AG09309 (cell line): ENCODE measurements at regions not wholly inside any gene's neighbourhood (a gene's known extent, or its start where the extent isn't known, plus 50 kb on each side); places are given as distances from the start of the nearest gene placed in this dataset.

Source experiments
- DNase-seq: peaks from one replicate; pipeline ENCODE4 v3.0.0-alpha.2; 2010; ENCODE audit warnings: low read depth
- H3K4me3 ChIP-seq: 2 replicates; pipeline ENCODE4 v1.5.1; 2011; ENCODE audit warnings: mild to moderate bottlenecking, low read depth, low read length, moderate library complexity; ENCODE audit not compliant: control insufficient read depth
- TF ChIP-seq, protein P1 (sequence below): IDR thresholded peaks from 2 replicates; pipeline ENCODE4 v1.5.1; 2011; ENCODE audit warnings: mild to moderate bottlenecking, low read depth, low read length, inconsistent platforms; ENCODE audit not compliant: insufficient read depth, control insufficient read depth; ENCODE audit errors: missing control alignments

DNA sequence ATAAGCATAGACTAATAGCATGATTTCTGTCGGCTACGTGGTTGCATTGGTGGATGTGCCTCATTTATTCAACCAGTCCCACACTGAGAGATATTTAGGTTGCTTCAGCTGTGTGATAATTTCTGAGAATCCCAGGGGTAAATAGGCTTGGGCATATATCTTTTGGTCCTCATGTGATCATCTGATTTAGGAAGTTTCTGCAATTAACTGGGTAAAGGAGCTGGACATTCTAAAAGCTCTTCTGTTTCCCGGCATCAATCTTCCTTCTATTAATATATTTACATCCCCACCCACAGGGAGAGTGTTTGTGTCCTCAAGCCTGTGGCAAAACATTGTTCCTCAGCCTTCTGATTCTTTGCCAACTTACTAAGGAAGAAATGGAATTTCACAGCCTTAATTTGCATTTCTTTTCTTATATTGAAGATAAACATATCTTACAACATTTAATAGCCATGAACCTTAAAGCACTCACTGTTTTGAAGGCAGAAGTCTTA is 431.6 kb downstream of the RFC3 start:
- DNase-seq = no peak
- TF ChIP-seq, protein P1, sequence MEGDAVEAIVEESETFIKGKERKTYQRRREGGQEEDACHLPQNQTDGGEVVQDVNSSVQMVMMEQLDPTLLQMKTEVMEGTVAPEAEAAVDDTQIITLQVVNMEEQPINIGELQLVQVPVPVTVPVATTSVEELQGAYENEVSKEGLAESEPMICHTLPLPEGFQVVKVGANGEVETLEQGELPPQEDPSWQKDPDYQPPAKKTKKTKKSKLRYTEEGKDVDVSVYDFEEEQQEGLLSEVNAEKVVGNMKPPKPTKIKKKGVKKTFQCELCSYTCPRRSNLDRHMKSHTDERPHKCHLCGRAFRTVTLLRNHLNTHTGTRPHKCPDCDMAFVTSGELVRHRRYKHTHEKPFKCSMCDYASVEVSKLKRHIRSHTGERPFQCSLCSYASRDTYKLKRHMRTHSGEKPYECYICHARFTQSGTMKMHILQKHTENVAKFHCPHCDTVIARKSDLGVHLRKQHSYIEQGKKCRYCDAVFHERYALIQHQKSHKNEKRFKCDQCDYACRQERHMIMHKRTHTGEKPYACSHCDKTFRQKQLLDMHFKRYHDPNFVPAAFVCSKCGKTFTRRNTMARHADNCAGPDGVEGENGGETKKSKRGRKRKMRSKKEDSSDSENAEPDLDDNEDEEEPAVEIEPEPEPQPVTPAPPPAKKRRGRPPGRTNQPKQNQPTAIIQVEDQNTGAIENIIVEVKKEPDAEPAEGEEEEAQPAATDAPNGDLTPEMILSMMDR = no peak
- no peak overlapping the region for H3K4me3 ChIP-seq

DNA sequence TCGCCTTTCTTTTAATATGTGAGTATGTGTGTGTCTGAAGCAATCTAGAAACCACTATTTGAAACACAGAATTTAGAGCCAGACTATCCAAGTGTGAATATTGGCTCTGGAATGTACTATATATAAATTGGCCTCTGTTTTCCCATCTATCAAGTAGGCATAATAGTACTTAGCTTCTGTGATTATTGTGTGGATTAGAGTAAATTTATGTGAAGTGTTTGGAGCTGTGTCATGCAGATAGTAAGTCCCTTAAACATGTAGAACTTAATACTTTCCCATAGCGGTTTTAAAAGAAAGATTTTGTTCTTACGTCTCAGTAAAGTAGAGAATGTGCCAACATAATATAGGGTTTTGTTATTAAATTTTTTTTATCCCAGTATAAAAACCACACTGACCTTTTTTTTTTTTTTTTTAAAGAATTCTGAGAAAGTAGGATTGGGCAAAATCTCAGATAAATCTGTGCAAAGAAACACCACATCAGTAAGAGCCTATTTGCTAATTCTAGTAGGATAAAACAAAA is 432.3 kb downstream of the RFC3 start:
- TF ChIP-seq, protein P1 = no peak
- no peak overlapping the region for H3K4me3 ChIP-seq
- DNase-seq = peak; percentile 7

DNA sequence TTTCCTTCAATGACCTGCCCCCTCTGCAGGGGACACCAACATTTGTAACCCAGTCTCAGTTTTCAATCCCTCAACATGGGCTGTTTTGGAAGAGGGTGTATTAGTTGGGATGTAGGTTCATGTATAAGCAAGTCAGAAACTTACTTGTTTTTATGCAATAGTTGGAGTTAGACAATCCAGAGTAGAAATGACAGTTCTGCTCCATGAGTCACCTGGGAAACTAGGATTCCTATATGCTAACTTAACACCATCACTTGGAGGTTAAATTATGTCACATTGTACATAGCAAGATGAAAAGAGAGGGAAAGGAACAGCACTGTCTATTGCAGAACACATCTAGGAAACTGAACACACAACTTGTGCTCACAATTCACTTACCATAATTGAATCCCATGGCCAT is 436.4 kb downstream of the RFC3 start:
- no peak overlapping the region for H3K4me3 ChIP-seq
- no peak for DNase-seq
- TF ChIP-seq, protein P1 = no peak

DNA sequence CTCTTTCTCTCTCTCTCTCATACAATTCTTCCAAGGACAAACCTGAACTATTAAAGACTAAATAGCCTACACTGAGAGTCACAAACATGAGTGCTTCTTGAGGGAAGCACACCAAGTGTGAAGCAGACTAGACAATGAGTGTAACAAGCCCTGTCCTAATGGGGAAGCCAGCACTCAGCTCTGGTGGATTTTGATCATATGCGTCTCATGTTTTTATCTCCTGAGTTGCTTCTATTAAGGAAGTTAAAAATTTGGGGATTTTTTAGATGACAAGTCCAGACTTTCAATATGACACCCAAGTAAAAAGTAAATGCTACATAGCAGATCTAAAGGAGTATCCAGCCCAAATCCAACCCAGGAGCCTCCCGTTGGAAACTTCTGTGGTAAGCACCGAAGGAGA is 437.8 kb downstream of the RFC3 start:
- no peak for DNase-seq
- H3K4me3 ChIP-seq = no peak overlapping the region
- TF ChIP-seq, protein P1 = no peak

DNA sequence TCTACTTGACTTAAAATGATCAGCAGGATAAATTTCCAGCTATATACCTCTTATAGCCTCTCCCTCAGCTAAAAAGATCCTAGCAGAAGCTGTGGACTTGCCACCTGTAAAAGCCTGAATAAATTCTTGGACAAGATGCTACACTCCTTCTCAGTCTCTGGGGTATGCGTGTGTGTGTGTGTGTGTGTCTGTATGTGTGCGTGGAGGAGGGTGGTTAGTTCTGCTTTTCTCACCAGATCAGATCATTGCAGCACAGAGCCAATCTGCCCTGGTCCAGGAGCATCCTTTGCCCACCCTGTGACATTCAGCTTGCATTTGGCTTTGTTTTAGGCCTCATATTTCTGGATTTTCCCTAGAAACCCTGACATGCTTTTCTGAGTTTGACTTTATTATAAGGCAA is 438.3 kb downstream of the RFC3 start:
- no peak for DNase-seq
- H3K4me3 ChIP-seq = no peak overlapping the region
- TF ChIP-seq, protein P1 = no peak

DNA sequence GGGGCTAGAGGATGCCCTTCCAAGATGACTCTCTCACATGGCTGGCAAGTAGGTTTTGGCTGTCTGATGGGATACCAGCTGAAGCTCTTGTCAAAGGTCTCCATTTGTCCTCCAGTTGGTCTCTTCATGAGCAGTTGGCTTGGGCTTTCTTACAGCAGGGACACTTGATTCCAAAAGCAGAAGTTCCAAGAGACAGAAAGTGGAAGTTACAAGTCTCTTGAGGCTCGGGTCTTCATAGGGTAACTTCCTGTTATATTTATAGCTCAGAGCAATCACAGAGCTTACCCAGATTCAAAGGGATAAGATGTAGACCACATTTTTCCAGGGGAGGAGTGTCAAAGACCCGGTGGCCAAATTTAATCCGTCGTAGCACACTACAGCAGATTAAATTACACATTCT is 440.0 kb downstream of the RFC3 start:
- TF ChIP-seq, protein P1 = no peak
- no peak for DNase-seq
- no peak overlapping the region for H3K4me3 ChIP-seq

DNA sequence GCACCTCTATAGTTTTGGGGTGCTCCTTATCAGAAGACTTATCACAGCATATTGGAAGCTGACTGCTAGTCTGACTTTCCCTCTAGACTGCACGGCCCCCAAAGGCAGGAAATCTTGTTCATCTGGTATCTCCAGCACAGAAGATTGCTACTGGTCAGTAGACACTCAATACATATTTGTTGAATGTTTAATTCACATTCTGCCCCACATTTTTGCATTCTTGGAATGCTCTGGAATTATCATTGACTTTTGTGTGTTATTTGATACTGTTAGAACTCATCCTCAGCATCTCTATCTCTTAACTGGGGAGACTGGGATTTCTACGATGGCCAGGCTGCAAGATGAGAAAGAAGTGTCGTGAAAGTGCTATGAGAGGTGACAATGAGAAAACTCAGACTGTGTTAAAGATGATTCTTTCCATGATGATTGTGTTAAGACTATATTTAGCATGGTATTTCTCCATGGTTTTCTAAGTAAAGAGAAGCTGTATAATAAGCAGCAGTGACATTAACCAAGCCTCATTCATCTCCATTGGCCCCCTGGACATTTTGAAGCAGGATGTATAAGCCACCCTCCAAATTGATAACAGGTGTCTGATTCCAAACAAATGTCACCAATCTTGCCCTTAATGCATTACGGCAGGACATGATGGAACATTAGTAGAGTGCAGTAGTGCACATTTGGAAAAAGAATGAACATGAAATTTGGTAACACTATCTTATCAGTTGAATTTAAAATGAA is 440.9 kb downstream of the RFC3 start:
- TF ChIP-seq, protein P1 = no peak
- no peak for DNase-seq
- H3K4me3 ChIP-seq = no peak overlapping the region
